Progenitor cell of endocrine pancreas (in vitro differentiated cells): ENCODE measurements at regions not wholly inside any gene's neighbourhood (a gene's known extent, or its start where the extent isn't known, plus 50 kb on each side); places are given as distances from the start of the nearest gene placed in this dataset.

Experiments
- DNase-seq: peaks from one replicate; pipeline ENCODE4 v3.0.0; 2021; ENCODE audit warnings: low spot score; ENCODE audit not compliant: unreplicated experiment
- H3K27ac Mint-ChIP-seq: 2 replicates; pipeline ENCODE4 v1.8.0; 2021; ENCODE audit warnings: mild to moderate bottlenecking, moderate library complexity, mixed read lengths
- H3K27me3 Mint-ChIP-seq: 2 replicates; pipeline ENCODE4 v1.8.0; 2021; ENCODE audit warnings: mixed read lengths
- H3K36me3 Mint-ChIP-seq: 2 replicates; pipeline ENCODE4 v1.8.0; 2022; ENCODE audit warnings: mixed read lengths; ENCODE audit not compliant: insufficient read depth
- H3K4me1 Mint-ChIP-seq: 2 replicates; pipeline ENCODE4 v1.8.0; 2021; ENCODE audit warnings: low read depth, mixed read lengths
- H3K4me3 Mint-ChIP-seq: 2 replicates; pipeline ENCODE4 v1.8.0; 2021; ENCODE audit warnings: low read depth, mild to moderate bottlenecking, moderate library complexity, mixed read lengths
- H3K9me3 Mint-ChIP-seq: 2 replicates; pipeline ENCODE4 v1.8.0; 2021; ENCODE audit warnings: low read depth, mixed read lengths
- TF ChIP-seq, protein P1 (sequence below): fragments of 200-600 bp; sonication (generic); IDR thresholded peaks from one replicate; pipeline ENCODE4 v1.5.0; 2021; ENCODE audit warnings: antibody characterized with exemption, mild to moderate bottlenecking; ENCODE audit not compliant: unreplicated experiment

DNA sequence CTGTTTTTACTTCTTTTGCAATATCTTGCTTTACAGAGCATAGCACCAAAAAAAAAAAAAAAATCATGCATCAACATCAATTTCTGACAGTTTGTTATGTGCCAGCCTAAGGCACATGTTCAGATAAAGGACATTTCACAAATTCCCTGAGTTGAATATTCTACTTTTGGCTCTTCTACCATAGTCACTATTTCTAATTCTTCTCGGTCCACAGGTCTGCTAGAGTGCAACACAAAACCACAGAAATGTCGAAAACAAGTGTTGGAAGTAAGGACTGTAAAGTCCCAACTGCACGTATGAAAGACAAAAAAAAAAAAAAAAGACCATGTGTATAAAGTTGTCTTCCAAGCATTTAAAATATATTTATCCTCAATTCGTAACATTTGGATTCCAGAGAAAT is 494.2 kb upstream of the INTU start:
- H3K4me1 Mint-ChIP-seq = no peaks in the 10 kb centered on the region
- no peak for DNase-seq
- H3K4me3 Mint-ChIP-seq = no peak overlapping the region
- no peaks in the 10 kb centered on the region for H3K36me3 Mint-ChIP-seq
- TF ChIP-seq, protein P1, sequence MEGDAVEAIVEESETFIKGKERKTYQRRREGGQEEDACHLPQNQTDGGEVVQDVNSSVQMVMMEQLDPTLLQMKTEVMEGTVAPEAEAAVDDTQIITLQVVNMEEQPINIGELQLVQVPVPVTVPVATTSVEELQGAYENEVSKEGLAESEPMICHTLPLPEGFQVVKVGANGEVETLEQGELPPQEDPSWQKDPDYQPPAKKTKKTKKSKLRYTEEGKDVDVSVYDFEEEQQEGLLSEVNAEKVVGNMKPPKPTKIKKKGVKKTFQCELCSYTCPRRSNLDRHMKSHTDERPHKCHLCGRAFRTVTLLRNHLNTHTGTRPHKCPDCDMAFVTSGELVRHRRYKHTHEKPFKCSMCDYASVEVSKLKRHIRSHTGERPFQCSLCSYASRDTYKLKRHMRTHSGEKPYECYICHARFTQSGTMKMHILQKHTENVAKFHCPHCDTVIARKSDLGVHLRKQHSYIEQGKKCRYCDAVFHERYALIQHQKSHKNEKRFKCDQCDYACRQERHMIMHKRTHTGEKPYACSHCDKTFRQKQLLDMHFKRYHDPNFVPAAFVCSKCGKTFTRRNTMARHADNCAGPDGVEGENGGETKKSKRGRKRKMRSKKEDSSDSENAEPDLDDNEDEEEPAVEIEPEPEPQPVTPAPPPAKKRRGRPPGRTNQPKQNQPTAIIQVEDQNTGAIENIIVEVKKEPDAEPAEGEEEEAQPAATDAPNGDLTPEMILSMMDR = no peak
- no peaks in the 10 kb centered on the region for H3K27me3 Mint-ChIP-seq
- H3K27ac Mint-ChIP-seq = no peak overlapping the region
- H3K9me3 Mint-ChIP-seq = no peaks in the 10 kb centered on the region

DNA sequence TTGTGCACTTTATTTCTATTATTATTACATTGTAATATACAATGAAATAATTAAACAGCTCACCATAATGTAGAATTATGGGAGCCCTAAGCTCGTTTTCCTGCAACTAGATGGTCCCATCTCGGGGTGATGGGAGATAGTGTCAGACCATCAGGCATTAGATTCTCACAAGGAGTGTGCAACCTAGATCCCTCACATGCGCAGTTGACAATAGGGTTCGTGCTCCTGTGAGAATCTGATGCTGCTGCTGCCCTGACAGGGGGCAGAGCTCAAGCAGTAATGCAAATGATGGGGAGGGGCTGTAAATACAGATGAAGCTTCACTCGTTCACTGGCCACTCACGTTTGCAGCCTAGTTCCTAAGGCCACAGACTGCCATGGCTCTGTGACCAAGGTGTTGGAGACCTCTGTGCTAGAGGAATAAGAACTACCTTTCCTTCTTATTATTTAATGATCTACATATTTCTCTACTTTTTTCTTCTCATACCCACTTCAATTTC is 492.9 kb upstream of the INTU start:
- DNase-seq = no peak
- Mint-ChIP-seq H3K36me3 (no peaks in the 10 kb centered on the region), H3K4me1 (no peaks in the 10 kb centered on the region), H3K9me3 (no peaks in the 10 kb centered on the region), H3K27me3 (no peaks in the 10 kb centered on the region), H3K27ac (no peak overlapping the region), H3K4me3 (no peak overlapping the region)
- TF ChIP-seq, protein P1 = no peak

DNA sequence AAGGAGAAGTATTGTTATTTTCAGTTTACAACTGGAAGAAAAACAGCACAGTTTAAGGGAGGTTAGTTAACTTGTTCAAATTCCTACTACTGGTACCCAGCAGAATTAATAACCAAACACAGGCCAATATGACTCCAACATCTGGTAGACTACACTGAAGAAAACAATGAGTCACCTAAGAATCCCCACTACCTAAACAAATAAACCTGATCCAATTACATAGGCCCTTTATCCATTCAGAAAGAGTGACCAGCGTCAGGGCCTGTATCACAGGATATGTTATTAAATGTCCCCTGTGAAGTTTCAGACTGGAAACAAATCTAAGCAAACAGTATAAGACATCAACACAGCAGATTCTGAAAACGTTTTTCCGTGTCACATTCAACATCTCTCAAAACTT is 492.5 kb upstream of the INTU start:
- TF ChIP-seq, protein P1 = no peak
- no peak for DNase-seq
- H3K4me3 Mint-ChIP-seq = no peak overlapping the region
- H3K27me3 Mint-ChIP-seq = no peaks in the 10 kb centered on the region
- no peaks in the 10 kb centered on the region for H3K4me1 Mint-ChIP-seq
- H3K9me3 Mint-ChIP-seq = no peaks in the 10 kb centered on the region
- no peak overlapping the region for H3K27ac Mint-ChIP-seq
- no peaks in the 10 kb centered on the region for H3K36me3 Mint-ChIP-seq

DNA sequence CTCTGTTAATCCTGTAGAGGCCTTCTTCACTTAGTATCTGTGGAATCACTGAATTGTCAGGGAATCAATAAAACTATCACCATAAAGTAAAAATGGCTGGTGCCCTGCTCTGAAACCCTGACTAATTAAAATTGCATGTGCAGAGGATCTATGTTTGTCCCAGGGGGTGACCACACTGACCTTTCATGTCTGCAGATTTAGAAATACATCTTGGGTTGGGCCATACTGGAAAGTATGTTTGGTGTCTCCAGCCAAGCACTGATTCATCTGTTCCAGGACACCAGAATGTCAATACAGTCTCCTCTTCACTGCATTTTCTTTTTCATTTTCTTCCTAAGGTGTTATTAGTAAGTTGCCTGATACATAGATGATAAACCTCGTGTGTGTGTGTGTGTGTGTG is 490.9 kb upstream of the INTU start:
- Mint-ChIP-seq H3K9me3 (no peaks in the 10 kb centered on the region), H3K4me3 (no peak overlapping the region), H3K27ac (no peak overlapping the region), H3K4me1 (no peaks in the 10 kb centered on the region), H3K27me3 (no peaks in the 10 kb centered on the region), H3K36me3 (no peaks in the 10 kb centered on the region)
- DNase-seq = no peak
- TF ChIP-seq, protein P1 = no peak

DNA sequence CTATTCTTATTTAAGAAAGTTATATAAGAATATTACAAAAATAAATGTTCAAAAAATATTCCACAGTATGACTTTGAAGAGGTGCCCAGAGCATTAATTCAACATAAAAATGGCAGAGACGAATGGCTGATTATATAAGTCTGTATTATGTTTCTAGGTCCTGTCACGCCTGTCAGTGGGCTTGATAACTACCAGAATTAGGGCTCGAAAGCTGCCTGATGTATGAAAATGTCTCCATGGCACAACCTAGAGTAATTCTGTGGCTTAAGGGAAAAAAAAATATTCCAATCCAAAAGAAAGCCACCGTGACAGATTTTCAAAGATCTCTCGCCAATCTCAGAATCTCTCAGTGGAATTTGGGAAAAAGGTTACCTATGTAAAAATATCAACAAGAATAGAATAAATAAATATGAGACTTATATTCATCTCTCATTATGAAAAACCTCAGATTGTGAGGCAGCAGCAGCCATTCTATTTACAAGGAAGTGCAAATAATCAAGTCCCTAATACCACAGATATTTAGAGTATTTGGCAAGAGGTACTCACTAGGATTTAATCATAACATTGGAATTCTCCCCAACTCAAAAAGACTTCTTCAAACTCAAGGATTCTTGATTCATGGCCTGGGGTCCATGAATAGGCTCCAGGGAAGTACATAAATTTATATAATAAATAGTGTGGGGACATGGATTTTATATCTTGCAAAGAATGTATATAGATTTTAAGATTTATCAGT is 489.1 kb upstream of the INTU start:
- no peak for DNase-seq
- TF ChIP-seq, protein P1 = no peak
- no peaks in the 10 kb centered on the region for H3K27me3 Mint-ChIP-seq
- H3K27ac Mint-ChIP-seq = no peak overlapping the region
- no peaks in the 10 kb centered on the region for H3K36me3 Mint-ChIP-seq
- no peak overlapping the region for H3K4me3 Mint-ChIP-seq
- no peaks in the 10 kb centered on the region for H3K9me3 Mint-ChIP-seq
- H3K4me1 Mint-ChIP-seq = no peaks in the 10 kb centered on the region
